D721Med (cell line): ENCODE measurements at regions not wholly inside any gene's neighbourhood (a gene's known extent, or its start where the extent isn't known, plus 50 kb on each side); places are given as distances from the start of the nearest gene placed in this dataset.

ENCODE experiments used
- DNase-seq: peaks from one replicate; pipeline ENCODE4 v3.0.0; 2011; ENCODE audit warnings: low spot score; ENCODE audit not compliant: insufficient read length
- FAIRE-seq: peaks from 2 replicates; lab custom pipeline; 2011; peaks lifted over from hg19 to GRCh38; lab: Jason Lieb, UNC
- CTCF ChIP-seq: IDR thresholded peaks from 2 replicates; pipeline ENCODE4 v1.5.1; 2012; ENCODE audit warnings: mild to moderate bottlenecking, control low read depth; ENCODE audit not compliant: insufficient read depth; ENCODE audit errors: missing control alignments

- no peak for DNase-seq
- TF ChIP-seq CTCF, result no peak
- no peak for FAIRE-seq
Observed at GRCh38 chr4:164482758-164483157, 271.2 kb upstream of the SMIM31 start.

- FAIRE-seq, result no peak
- no peak for TF ChIP-seq CTCF
Observed at GRCh38 chr4:164483711-164484110, 270.2 kb upstream of the SMIM31 start.

GRCh38 chr4:164484551-164484950 is 269.4 kb upstream of the SMIM31 start:
- FAIRE-seq, result no peak

More at GRCh38 chr4:164483711-164484110, 270.2 kb upstream of the SMIM31 start:
- no peak for DNase-seq

GRCh38 chr4:164485136-164485535 is 268.8 kb upstream of the SMIM31 start:
- FAIRE-seq (no peak), DNase-seq (no peak)
- TF ChIP-seq CTCF, result no peak

More at GRCh38 chr4:164484551-164484950, 269.4 kb upstream of the SMIM31 start:
- DNase-seq, result no peak
- TF ChIP-seq CTCF, result no peak

GRCh38 chr4:164488114-164488513 is 265.8 kb upstream of the SMIM31 start:
- no peak for DNase-seq
- no peak for FAIRE-seq
- no peak for TF ChIP-seq CTCF

GRCh38 chr4:164501074-164501473 is 252.9 kb upstream of the SMIM31 start:
- DNase-seq, result no peak
- TF ChIP-seq CTCF, result no peak
- FAIRE-seq, result no peak

- no peak for DNase-seq
- no peak for TF ChIP-seq CTCF
- no peak for FAIRE-seq
Observed at GRCh38 chr4:164503874-164504273, 250.1 kb upstream of the SMIM31 start.
